ENCODE measurements at regions not wholly inside any gene's neighbourhood (a gene's known extent, or its start where the extent isn't known, plus 50 kb on each side); places are given as distances from the start of the nearest gene placed in this dataset.

DNA sequence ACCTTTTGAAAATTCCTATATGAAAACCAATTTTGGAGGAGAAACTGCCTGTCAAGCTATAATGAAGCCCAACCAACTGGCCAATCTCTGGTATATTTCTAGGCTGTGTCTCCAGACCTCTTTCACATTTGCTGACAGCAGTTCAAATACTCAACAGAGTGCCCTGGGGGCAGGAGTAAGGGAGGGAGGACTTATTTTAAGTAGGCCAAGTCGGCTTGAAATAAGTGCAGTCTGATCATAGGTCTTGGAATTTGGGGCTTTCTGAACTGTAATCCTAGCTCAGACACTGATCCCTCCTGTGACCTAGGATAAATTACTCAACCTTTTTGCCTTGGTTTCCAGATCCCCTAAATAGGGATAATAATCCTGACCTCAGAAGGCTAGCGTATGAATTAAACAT, 59.4 kb upstream of the SLC7A11 start:
- H3K9me3 ChIP-seq (ENCODE audit: control insufficient read depth, low read length) = no peaks in the 10 kb centered on the region
- H3K36me3 ChIP-seq (ENCODE audit: control insufficient read depth, insufficient read depth, low read length) = no peaks in the 10 kb centered on the region
- no peaks in the 10 kb centered on the region for H3K4me1 ChIP-seq
- TF ChIP-seq, protein P1, sequence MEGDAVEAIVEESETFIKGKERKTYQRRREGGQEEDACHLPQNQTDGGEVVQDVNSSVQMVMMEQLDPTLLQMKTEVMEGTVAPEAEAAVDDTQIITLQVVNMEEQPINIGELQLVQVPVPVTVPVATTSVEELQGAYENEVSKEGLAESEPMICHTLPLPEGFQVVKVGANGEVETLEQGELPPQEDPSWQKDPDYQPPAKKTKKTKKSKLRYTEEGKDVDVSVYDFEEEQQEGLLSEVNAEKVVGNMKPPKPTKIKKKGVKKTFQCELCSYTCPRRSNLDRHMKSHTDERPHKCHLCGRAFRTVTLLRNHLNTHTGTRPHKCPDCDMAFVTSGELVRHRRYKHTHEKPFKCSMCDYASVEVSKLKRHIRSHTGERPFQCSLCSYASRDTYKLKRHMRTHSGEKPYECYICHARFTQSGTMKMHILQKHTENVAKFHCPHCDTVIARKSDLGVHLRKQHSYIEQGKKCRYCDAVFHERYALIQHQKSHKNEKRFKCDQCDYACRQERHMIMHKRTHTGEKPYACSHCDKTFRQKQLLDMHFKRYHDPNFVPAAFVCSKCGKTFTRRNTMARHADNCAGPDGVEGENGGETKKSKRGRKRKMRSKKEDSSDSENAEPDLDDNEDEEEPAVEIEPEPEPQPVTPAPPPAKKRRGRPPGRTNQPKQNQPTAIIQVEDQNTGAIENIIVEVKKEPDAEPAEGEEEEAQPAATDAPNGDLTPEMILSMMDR (IDR thresholded peaks at IDR 0.05) = no peak
- H3K4me2 ChIP-seq (ENCODE audit: low read length) = no peak overlapping the region
- no peak overlapping the region for H3K9ac ChIP-seq
- no peaks in the 10 kb centered on the region for H3K79me2 ChIP-seq
- H3K27me3 ChIP-seq (ENCODE audit: control insufficient read depth, insufficient read depth, low read length) = no peaks in the 10 kb centered on the region
- no peak overlapping the region for H2AFZ ChIP-seq
- no peak overlapping the region for H3K27ac ChIP-seq
- H3K4me3 ChIP-seq (ENCODE audit: low read depth, low read length) = no peak overlapping the region

DNA sequence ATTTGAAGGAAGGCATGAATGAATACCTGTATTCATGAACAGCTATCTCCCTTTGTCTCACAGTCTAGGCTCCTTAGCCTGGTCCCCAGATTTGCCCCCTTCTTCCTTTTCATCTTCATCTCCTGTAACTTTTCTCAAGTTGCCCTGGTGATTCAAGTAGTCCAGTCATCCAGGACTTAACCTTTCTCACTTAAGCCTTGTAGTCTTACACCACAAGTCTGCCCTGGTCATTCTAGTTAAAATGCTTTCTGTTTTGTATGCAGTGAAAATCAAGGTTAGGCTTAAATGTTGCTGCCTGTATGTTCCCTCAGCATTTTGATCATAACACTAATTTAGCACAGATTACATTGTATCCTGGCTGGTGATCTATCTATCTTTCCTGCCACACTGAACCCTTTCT, 58.5 kb upstream of the SLC7A11 start:
- no peaks in the 10 kb centered on the region for H3K27me3 ChIP-seq (ENCODE audit: control insufficient read depth, insufficient read depth, low read length)
- no peaks in the 10 kb centered on the region for H3K4me1 ChIP-seq
- H3K27ac ChIP-seq = no peak overlapping the region
- no peaks in the 10 kb centered on the region for H3K36me3 ChIP-seq (ENCODE audit: control insufficient read depth, insufficient read depth, low read length)
- no peaks in the 10 kb centered on the region for H3K79me2 ChIP-seq
- no peaks in the 10 kb centered on the region for H3K9me3 ChIP-seq (ENCODE audit: control insufficient read depth, low read length)
- no peak overlapping the region for H3K4me2 ChIP-seq (ENCODE audit: low read length)
- H3K9ac ChIP-seq = no peak overlapping the region
- H2AFZ ChIP-seq = no peak overlapping the region
- H3K4me3 ChIP-seq (ENCODE audit: low read depth, low read length) = no peak overlapping the region
- TF ChIP-seq, protein P1 (IDR thresholded peaks at IDR 0.05) = no peak

- Histone ChIP-seq H3K36me3 (ENCODE audit: control insufficient read depth, insufficient read depth, low read length) (no peaks in the 10 kb centered on the region), H3K27me3 (ENCODE audit: control insufficient read depth, insufficient read depth, low read length) (no peaks in the 10 kb centered on the region), H3K79me2 (no peaks in the 10 kb centered on the region), H2AFZ (no peak overlapping the region), H3K4me2 (ENCODE audit: low read length) (no peak overlapping the region), H3K9ac (no peak overlapping the region), H3K9me3 (ENCODE audit: control insufficient read depth, low read length) (no peaks in the 10 kb centered on the region), H3K4me3 (ENCODE audit: low read depth, low read length) (no peak overlapping the region), H3K4me1 (no peaks in the 10 kb centered on the region), H3K27ac (no peak overlapping the region)
- TF ChIP-seq, protein P1 (IDR thresholded peaks at IDR 0.05) = no peak
These were observed 57.7 kb upstream of the SLC7A11 start for GRCh38 chr4:138299881-138300280.

- Histone ChIP-seq H3K4me2 (ENCODE audit: low read length) (no peak overlapping the region), H3K4me3 (ENCODE audit: low read depth, low read length) (no peak overlapping the region), H3K27ac (no peak overlapping the region), H3K36me3 (ENCODE audit: control insufficient read depth, insufficient read depth, low read length) (no peaks in the 10 kb centered on the region), H3K9ac (no peak overlapping the region), H3K9me3 (ENCODE audit: control insufficient read depth, low read length) (no peaks in the 10 kb centered on the region), H3K27me3 (ENCODE audit: control insufficient read depth, insufficient read depth, low read length) (no peaks in the 10 kb centered on the region), H3K79me2 (no peaks in the 10 kb centered on the region), H2AFZ (no peak overlapping the region), H3K4me1 (no peaks in the 10 kb centered on the region)
- TF ChIP-seq, protein P1 (IDR thresholded peaks at IDR 0.05) = no peak
These were observed 56.7 kb upstream of the SLC7A11 start for GRCh38 chr4:138298866-138299265.

DNA sequence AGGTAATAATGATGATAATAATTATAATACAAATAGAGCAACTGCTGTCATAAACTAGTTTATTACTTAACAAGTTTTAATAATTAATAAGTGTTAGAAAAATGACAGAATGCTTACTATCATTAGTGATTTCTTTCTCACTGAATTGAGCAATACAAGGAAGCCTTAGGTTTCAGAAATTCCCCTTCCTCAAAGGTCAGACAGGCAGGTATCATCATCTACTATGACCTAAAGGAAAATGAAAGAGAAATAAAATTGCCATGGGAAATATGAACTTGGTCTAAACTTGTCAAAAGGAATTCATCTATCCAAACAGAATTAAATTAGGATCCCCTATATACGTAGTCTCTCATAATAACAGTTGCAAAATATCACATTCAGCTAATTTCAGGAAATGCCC, 56.3 kb upstream of the SLC7A11 start:
- H3K79me2 ChIP-seq = no peaks in the 10 kb centered on the region

More for the DNA sequence above, 56.3 kb upstream of the SLC7A11 start:
- Histone ChIP-seq H3K4me1 (no peaks in the 10 kb centered on the region), H3K9ac (no peak overlapping the region), H3K36me3 (ENCODE audit: control insufficient read depth, insufficient read depth, low read length) (no peaks in the 10 kb centered on the region), H3K4me2 (ENCODE audit: low read length) (no peak overlapping the region), H3K4me3 (ENCODE audit: low read depth, low read length) (no peak overlapping the region), H2AFZ (no peak overlapping the region), H3K9me3 (ENCODE audit: control insufficient read depth, low read length) (no peaks in the 10 kb centered on the region), H3K27ac (no peak overlapping the region), H3K27me3 (ENCODE audit: control insufficient read depth, insufficient read depth, low read length) (no peaks in the 10 kb centered on the region)
- TF ChIP-seq, protein P1 (IDR thresholded peaks at IDR 0.05) = no peak

All from parathyroid adenoma (tissue), 2 donors.